ENCODE measurements at regions not wholly inside any gene's neighbourhood (a gene's known extent, or its start where the extent isn't known, plus 50 kb on each side); places are given as distances from the start of the nearest gene placed in this dataset.

GRCh38 chr2:215498431-215498830 is 62.6 kb upstream of the FN1 start (continued):
- TF ChIP-seq SNAPC2 (CRISPR knock-in tag; IDR thresholded peaks at IDR 0.05) = no peak
- peak; percentile 71; the same call in 1 of the 2 replicates for TF ChIP-seq GATA4 (IDR thresholded peaks at IDR 0.05; ENCODE audit: borderline replicate concordance, low read depth)
- TF ChIP-seq ZNF720 (CRISPR knock-in tag; IDR thresholded peaks at IDR 0.05) = no peak
- TF ChIP-seq GRHL1 (CRISPR knock-in tag; conservative IDR thresholded peaks at IDR 0.05) = no peak
- no peak for TF ChIP-seq ZNF747 (CRISPR knock-in tag; IDR thresholded peaks at IDR 0.05; ENCODE audit: borderline replicate concordance)
- TF ChIP-seq ZNF775 (CRISPR knock-in tag; IDR thresholded peaks at IDR 0.05; ENCODE audit: borderline replicate concordance) = peak; percentile 58; the same call in 1 of the 2 replicates
- no peak for TF ChIP-seq CEBPB (IDR thresholded peaks at IDR 0.05; ENCODE audit: borderline replicate concordance, low read depth, low read length)
- peak; percentile 74 for TF ChIP-seq ZMYM4 (CRISPR knock-in tag; IDR thresholded peaks at IDR 0.05)
- TF ChIP-seq ZNF749 (CRISPR knock-in tag; IDR thresholded peaks at IDR 0.05; ENCODE audit: borderline replicate concordance) = no peak
- TF ChIP-seq ZNF503 (CRISPR knock-in tag; IDR thresholded peaks at IDR 0.05) = no peak
- no peak for TF ChIP-seq GZF1 (CRISPR knock-in tag; IDR thresholded peaks at IDR 0.05)
- TF ChIP-seq, protein P1, sequence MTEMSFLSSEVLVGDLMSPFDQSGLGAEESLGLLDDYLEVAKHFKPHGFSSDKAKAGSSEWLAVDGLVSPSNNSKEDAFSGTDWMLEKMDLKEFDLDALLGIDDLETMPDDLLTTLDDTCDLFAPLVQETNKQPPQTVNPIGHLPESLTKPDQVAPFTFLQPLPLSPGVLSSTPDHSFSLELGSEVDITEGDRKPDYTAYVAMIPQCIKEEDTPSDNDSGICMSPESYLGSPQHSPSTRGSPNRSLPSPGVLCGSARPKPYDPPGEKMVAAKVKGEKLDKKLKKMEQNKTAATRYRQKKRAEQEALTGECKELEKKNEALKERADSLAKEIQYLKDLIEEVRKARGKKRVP (CRISPR knock-in tag; IDR thresholded peaks at IDR 0.05) = no peak
- no peak for TF ChIP-seq ZNF282 (IDR thresholded peaks at IDR 0.05; ENCODE audit: partially characterized antibody)
- TF ChIP-seq ARHGAP35 (CRISPR knock-in tag; IDR thresholded peaks at IDR 0.05; ENCODE audit: borderline replicate concordance) = no peak
- no peak for TF ChIP-seq SRY (CRISPR knock-in tag; IDR thresholded peaks at IDR 0.05)
- no peak for TF ChIP-seq ZNF138 (CRISPR knock-in tag; IDR thresholded peaks at IDR 0.05; ENCODE audit: low read depth)
- no peak for TF ChIP-seq ZNF75D (CRISPR knock-in tag; IDR thresholded peaks at IDR 0.05; ENCODE audit: borderline replicate concordance)
- TF ChIP-seq TEAD2 (CRISPR knock-in tag; IDR thresholded peaks at IDR 0.05) = no peak
- no peak for TF ChIP-seq ZMAT5 (CRISPR knock-in tag; IDR thresholded peaks at IDR 0.05; ENCODE audit: borderline replicate concordance, low read depth)
- TF ChIP-seq PAWR (CRISPR knock-in tag; IDR thresholded peaks at IDR 0.05; ENCODE audit: borderline replicate concordance) = no peak
- no peak for TF ChIP-seq HDAC6 (IDR thresholded peaks at IDR 0.05; ENCODE audit: low read depth, low read length)
- TF ChIP-seq IRF9 (CRISPR knock-in tag; IDR thresholded peaks at IDR 0.05; ENCODE audit: borderline replicate concordance) = no peak
- no peak for TF ChIP-seq CAMTA2 (CRISPR knock-in tag; IDR thresholded peaks at IDR 0.05; ENCODE audit: borderline replicate concordance)
- peak; percentile 67; the same call in 1 of the 2 replicates for TF ChIP-seq ZNF292 (CRISPR knock-in tag; IDR thresholded peaks at IDR 0.05; ENCODE audit: borderline replicate concordance, low read depth)
- no peak for TF ChIP-seq ZNF552 (CRISPR knock-in tag; IDR thresholded peaks at IDR 0.05; ENCODE audit: borderline replicate concordance)
- TF ChIP-seq ZNF432 (CRISPR knock-in tag; IDR thresholded peaks at IDR 0.05; ENCODE audit: borderline replicate concordance) = no peak

Measured in HepG2 (cell line).